Right atrium auricular region (tissue), 2 donors: ENCODE measurements at regions not wholly inside any gene's neighbourhood (a gene's known extent, or its start where the extent isn't known, plus 50 kb on each side); places are given as distances from the start of the nearest gene placed in this dataset.

Source experiments
- DNase-seq: peaks from one replicate; pipeline ENCODE4 v3.0.0-alpha.2; 2019; ENCODE audit warnings: low spot score
- H3K27ac ChIP-seq, 2 donors: fragments of 200-600 bp; sonication (generic); 1 replicate in 1 of 2; 2 replicates in 1 of 2; pipeline ENCODE4 v1.5.1; 2016 to 2019
- H3K27me3 ChIP-seq, 2 donors: fragments of 200-600 bp; sonication (generic); one replicate each; pipeline versions ENCODE4 v1.5.1 to v1.6.0; 2017 to 2019
- H3K36me3 ChIP-seq: fragments of 200-600 bp; sonication (generic); one replicate; pipeline ENCODE4 v1.5.1; 2016
- H3K4me1 ChIP-seq, 2 donors: fragments of 200-600 bp; sonication (generic); one replicate each; pipeline versions ENCODE4 v1.5.1 to v1.6.0; 2017 to 2019
- H3K4me3 ChIP-seq, 2 donors: fragments of 200-600 bp; sonication (generic); 1 replicate in 1 of 2; 2 replicates in 1 of 2; pipeline ENCODE4 v1.5.1; 2017 to 2019; ENCODE audit warnings: mild to moderate bottlenecking in 1 of 2, moderate library complexity in 1 of 2
- H3K9me3 ChIP-seq, 2 donors: fragments of 200-600 bp; sonication (generic); one replicate each; pipeline ENCODE4 v1.5.1; 2019
- CTCF ChIP-seq, 2 donors: fragments of 200-600 bp; sonication (generic); IDR thresholded peaks; one replicate each; pipeline ENCODE4 v1.5.1; 2019; ENCODE audit warnings: antibody characterized with exemption in 2 of 2

GRCh38 chr10:78721231-78721630, 347.5 kb upstream of the ZMIZ1 start:
- no peak for TF ChIP-seq CTCF (IDR thresholded peaks at IDR 0.05)
- Histone ChIP-seq H3K27ac (no peak overlapping the region), H3K9me3 (no peaks in the 10 kb centered on the region), H3K36me3 (no peaks in the 10 kb centered on the region), H3K27me3 (no peaks in the 10 kb centered on the region), H3K4me3 (no peak overlapping the region), H3K4me1 (peaks cover 0 to 11% of the 10 kb centered on the region in 2 donors)
- DNase-seq = no peak

- Histone ChIP-seq H3K36me3 (no peaks in the 10 kb centered on the region), H3K27ac (no peak overlapping the region), H3K9me3 (no peaks in the 10 kb centered on the region), H3K4me1 (peaks cover 0 to 12% of the 10 kb centered on the region in 2 donors), H3K4me3 (no peak overlapping the region), H3K27me3 (no peaks in the 10 kb centered on the region)
- DNase-seq = no peak
- no peak for TF ChIP-seq CTCF (IDR thresholded peaks at IDR 0.05)
Observed at GRCh38 chr10:78724846-78725245, 343.9 kb upstream of the ZMIZ1 start.

- Histone ChIP-seq H3K27me3 (no peaks in the 10 kb centered on the region), H3K4me1 (peaks cover 0 to 12% of the 10 kb centered on the region in 2 donors), H3K4me3 (no peak overlapping the region), H3K27ac (no peak overlapping the region), H3K36me3 (no peaks in the 10 kb centered on the region), H3K9me3 (no peaks in the 10 kb centered on the region)
- no peak for DNase-seq
- TF ChIP-seq CTCF (IDR thresholded peaks at IDR 0.05) = no peak
Observed at GRCh38 chr10:78726171-78726570, 342.6 kb upstream of the ZMIZ1 start.

- peaks cover 0 to 12% of the 10 kb centered on the region in 2 donors for H3K4me1 ChIP-seq
- TF ChIP-seq CTCF (IDR thresholded peaks at IDR 0.05) = no peak
- H3K27me3 ChIP-seq = no peaks in the 10 kb centered on the region
- H3K9me3 ChIP-seq = no peaks in the 10 kb centered on the region
- H3K36me3 ChIP-seq = no peaks in the 10 kb centered on the region
- no peak for DNase-seq
- no peak overlapping the region for H3K4me3 ChIP-seq
- peak overlapping the region in 1 of 2 donors; percentile 82 for H3K27ac ChIP-seq
Observed at GRCh38 chr10:78727251-78727650, 341.5 kb upstream of the ZMIZ1 start.

- TF ChIP-seq CTCF (IDR thresholded peaks at IDR 0.05) = no peak
- peak overlapping the region; percentile 59 to 82 for H3K27ac ChIP-seq
- no peak for DNase-seq
Observed at GRCh38 chr10:78727728-78728127, 341.0 kb upstream of the ZMIZ1 start.

GRCh38 chr10:78728176-78728575, 340.6 kb upstream of the ZMIZ1 start:
- H3K4me1 ChIP-seq = peaks cover 0 to 12% of the 10 kb centered on the region in 2 donors
- TF ChIP-seq CTCF (IDR thresholded peaks at IDR 0.05) = no peak
- no peak overlapping the region for H3K4me3 ChIP-seq
- H3K27me3 ChIP-seq = no peaks in the 10 kb centered on the region
- no peaks in the 10 kb centered on the region for H3K9me3 ChIP-seq
- DNase-seq = no peak
- H3K27ac ChIP-seq = peak overlapping the region; percentile 59 to 82
- no peaks in the 10 kb centered on the region for H3K36me3 ChIP-seq

More at GRCh38 chr10:78727728-78728127, 341.0 kb upstream of the ZMIZ1 start:
- Histone ChIP-seq H3K9me3 (no peaks in the 10 kb centered on the region), H3K4me1 (peaks cover 0 to 12% of the 10 kb centered on the region in 2 donors), H3K27me3 (no peaks in the 10 kb centered on the region), H3K4me3 (no peak overlapping the region), H3K36me3 (no peaks in the 10 kb centered on the region)
